Activated gamma-delta T cell treated with anti-CD3 and anti-CD28 coated beads, Interleukin-2, amount 50 U/mL, for 16 hours (primary cell): ENCODE measurements at regions not wholly inside any gene's neighbourhood (a gene's known extent, or its start where the extent isn't known, plus 50 kb on each side); places are given as distances from the start of the nearest gene placed in this dataset.
"Not testable (repeated sequence)": the region's sequence is repeated elsewhere in the genome, so short reads cannot be mapped to it uniquely, and the experiment has no call there.

Experiments
- DNase-seq: peaks from one replicate; pipeline ENCODE4 v3.0.0-alpha.2; 2020; ENCODE audit warnings: low read depth

DNA sequence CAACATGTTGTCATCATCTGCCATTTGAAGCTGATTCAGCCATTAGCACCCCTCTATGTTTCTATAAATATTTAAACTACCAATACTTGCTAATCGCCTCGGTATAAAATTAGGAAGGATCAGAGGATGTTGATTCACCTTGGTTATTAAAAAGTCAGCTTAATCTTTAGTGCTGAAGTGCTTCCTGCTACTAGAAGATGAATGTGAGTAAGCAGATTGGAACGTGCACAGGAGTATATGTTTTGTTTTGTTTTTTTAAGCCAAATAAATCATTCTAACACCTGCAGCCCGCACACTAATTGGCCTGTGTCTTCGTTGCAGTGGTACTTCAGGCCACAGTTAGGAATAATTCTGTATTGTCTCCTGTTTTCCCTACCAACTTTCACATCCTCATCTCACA lies 485.7 kb downstream of the AJAP1 start:
- no peak for DNase-seq

DNA sequence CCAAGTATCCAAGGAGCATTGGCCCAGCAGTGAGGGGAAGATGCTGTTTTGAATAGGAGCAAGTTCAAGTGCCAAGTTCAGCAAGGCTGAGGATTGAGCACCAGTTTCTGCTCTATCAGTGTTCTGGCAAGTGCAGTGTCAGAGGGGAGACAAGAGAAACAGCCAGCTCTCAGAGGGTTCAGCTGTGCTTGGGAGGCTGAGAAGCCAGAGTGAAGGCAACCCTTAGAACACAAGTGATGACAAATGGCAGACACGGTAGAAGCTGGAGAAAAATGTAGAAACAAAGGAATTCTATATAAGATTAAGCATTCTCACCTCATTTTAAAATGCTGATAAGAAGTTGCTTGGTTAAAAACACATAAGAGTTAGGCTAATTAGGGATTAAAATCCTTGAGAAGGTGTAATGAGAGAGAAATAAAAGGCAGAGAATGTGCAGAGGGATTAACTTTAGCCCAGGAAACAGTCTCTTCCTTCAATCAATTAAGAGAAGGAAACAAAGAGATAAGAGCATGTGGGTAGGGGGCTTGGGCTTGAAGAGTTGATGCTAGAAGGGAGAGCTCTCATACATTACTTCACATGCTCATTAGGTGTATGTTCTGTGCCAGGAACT lies 475.4 kb downstream of the AJAP1 start:
- no peak for DNase-seq

DNA sequence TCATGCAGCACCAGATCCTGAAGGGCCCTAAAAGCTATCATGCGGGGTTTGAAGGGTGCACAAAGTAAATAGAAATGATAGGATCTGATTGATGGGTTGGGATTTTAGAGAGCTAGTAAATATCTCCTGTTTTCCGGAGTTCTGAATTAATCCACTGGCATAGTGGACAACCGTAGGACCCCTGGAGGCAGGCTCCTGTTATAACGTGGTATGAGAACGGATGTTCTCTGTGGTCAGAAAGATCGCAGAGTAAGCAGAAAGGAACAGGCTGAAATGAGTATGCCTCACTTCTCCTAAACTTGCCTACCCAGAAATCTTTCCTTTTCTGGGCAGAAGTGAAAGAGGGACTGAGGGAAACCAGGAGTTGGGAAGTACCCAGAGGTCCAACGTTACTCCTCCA lies 470.8 kb downstream of the AJAP1 start:
- DNase-seq = no peak

DNA sequence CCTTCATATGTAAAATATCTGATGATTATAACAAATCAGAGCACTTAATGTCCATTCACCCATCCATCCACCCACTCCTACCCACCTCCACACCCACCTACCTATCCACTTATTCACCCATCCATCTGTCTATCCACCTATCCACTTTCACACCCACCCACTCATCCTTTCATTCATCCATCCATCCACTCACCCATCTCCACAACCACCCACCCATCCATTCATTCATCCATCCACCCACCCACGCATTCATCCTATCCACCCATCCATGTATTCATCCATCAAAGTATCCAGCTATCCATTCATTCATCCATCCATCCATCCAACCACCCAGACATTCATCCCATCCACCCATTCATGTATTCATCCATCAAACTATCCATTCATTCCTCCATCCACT lies 466.1 kb downstream of the AJAP1 start:
- DNase-seq = no peak

DNA sequence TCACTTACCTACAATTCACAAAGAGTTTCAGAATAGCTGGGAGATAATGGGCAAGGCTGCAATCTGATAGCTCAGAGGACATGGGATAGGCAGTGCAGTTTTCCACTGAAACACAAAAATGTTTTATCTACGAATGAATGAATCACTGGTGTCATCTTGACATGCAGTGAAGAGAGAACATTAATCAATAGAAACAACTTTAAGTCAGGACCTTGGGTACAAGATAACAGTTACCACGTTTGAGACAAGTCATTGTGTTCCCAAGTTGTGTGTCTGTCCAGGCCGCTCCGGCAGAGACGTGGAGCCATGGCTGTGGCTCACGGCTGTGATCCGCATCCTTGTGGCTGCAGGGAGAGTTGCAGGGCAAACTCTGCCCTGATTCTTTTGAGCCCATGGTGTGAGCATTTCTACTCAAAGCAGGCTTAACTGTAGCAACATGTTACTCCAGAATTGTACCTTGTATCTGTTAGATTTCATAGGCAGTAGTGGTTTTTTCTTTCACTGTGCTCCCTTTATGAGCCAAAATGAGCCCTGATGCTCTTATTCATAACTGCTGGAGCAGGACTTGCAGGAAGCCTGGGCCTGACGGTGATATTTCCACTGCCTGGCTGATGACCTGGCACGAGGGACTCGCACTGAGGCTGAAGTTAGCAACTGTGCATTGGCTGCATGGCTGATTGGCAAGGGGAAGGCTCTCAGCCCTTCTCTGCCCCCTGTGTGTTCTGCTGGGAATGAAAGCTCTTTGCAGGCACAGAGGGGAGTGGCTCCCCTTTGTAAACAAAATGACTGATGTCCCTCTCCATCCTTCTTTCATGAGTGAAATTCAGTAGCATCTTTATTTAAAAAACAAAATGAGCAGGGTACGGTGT lies 465.2 kb downstream of the AJAP1 start:
- DNase-seq = no peak

DNA sequence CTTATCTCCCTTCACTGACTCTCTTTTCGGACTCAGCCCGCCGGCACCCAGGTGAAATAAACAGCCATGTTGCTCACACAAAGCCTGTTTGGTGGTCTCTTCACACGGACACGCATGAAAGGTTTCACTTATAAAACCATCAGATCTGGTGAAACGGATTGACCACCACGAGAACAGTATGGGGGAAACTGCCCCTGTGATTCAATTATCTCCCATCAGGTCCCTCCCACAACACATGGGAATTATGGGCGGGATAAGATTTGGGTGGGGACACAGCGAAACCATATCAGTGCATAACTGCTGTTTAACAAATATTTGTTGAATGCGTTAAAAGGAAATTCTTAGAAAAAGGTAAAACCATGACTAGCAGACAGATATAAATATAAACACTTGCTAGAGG lies 464.4 kb downstream of the AJAP1 start:
- DNase-seq = not testable (repeated sequence)

DNA sequence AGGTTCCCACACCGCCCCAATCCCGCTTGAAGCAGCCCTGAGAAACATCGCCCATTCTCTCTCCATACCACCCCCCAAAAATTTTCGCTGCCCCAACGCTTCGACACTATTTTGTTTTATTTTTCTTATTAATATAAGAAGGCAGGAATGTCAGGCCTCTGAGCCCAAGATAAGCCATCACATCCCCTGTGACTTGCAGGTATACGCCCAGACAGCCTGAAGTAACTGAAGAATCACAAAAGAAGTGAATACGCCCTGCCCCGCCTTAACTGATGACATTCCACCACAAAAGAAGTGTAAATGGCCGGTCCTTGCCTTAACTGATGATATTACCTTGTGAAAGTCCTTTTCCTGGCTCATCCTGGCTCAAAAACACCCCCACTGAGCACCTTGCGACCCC lies 463.9 kb downstream of the AJAP1 start:
- not testable (repeated sequence) for DNase-seq

DNA sequence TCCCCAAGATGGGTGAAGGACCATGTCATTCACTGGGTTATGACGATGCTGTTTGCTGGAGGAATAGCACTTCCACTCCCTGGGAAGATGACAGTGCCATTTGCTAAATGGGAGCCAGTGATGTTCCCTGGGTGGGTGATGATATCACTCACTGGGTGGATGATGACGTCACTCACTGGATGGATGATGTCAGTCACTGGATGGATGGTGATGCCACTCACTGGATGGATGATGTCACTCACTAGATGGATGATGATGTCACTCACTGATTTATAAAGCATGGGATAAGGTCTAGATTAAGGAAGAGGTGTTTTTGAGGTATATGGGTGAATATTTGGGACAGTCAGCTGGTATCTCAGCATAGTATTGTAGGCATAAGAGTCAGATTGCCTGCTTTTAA lies 457.2 kb downstream of the AJAP1 start:
- DNase-seq = no peak

DNA sequence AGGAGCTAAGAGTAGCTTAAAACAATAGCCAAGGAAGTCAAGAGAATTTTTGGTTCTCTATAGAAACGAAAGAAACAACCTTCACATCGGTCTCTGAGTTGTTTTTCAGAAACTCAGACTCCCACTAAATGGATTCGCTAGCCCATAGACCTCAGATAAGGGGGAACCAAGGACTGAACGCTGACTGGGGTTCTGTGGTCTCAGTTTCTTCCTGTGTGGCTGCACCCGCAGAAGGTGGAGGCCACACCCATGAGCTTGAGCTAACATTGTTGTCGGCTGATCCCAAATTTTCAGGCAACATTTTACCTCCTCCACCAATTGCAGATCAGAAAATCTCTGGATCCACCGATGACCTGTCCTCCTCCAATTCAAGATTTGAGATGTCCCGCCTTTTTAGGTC lies 456.1 kb downstream of the AJAP1 start:
- DNase-seq = no peak

DNA sequence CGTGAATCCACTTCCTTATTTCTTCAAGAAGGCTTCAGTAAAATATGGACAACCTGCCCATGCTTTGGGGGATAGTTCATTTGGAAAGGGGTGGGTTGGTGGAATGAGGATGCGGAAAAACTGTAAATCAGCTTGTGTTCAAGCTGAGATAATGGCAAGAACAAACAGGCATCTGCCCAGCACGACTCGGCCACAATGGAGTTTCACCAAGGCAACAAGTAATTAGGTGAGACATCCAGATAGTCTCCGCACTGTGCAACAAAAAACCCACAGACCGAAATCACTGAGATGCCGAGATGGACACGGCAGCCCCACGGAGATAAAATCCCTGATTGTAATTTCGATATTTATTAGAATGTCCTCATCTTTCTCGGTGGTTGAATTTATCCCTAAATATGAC lies 455.2 kb downstream of the AJAP1 start:
- DNase-seq = no peak

DNA sequence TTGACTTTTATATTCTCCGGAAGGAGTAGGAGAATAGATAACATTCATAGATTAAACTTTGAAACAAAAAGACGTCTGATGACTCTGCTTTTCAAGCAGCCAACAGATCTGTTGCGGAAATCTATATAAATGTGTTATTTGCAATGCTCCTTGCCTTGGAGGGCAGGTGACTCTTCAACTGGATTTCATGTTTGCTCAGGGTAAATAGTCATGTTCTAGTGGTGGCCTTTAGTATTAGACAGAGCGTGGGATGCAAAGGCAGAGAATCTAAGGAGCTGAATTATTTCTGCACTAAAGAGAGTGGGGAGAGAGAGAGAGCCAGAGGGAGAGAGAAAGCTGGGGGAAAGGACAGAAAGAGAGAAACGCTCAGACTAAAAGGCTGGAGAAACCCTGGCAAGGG lies 454.3 kb downstream of the AJAP1 start:
- no peak for DNase-seq

DNA sequence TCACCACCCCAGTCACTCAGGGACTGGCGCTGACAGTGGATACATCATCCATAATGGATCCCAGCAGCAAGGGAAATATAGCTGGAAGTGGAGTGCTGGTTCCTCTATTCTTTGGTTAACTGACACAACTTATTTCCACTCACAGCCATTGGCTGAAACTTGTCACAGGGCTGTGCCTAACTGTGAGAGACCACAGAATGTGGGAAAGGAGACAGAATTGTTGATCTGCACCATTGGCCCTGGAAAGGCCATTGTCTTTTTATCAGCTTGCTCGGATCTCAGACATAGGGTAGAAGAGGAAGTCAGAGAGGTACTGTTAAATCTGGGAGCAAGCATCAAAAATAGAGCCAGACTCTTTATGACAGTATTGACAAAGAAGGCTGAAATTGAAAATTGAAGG lies 451.3 kb downstream of the AJAP1 start:
- DNase-seq = no peak

DNA sequence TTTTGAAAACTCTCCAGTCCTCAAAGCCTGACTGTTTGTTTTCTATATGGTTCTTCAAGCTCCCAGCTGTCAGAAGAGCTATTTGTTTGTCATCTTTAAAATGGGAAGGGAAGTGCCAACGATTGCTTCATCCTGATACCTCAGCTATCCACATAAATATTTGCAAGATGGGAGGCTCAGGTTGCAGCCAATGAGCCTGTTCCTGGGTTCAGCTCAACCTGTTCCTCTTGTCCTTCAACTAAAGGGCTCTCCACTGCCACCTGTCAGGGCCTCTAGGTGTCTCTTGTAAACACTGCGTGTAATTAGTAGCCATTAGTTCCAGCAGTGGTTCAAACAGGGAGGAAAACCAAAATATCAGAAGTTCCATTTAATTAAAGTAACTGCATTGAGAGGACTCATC lies 445.1 kb downstream of the AJAP1 start:
- DNase-seq = no peak

DNA sequence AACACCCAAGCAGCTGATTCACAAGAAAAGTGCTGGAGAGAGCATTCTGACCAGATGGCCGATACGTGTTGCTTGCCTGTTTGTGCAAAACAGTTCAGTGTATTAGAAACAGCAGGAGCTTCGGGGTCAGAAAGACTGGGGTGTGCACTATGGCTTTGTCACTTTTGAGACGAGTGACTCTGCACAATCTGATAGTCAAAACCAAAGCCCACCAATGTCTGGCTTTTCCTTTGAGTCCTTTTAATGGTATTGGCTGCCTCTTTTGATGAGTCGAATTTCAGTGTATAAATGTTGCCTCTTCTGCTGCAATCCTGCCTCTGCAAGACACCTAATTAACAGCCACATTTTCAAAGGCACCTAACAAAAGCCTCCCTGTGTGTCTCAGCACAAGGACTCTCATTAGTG lies 444.6 kb downstream of the AJAP1 start:
- no peak for DNase-seq

DNA sequence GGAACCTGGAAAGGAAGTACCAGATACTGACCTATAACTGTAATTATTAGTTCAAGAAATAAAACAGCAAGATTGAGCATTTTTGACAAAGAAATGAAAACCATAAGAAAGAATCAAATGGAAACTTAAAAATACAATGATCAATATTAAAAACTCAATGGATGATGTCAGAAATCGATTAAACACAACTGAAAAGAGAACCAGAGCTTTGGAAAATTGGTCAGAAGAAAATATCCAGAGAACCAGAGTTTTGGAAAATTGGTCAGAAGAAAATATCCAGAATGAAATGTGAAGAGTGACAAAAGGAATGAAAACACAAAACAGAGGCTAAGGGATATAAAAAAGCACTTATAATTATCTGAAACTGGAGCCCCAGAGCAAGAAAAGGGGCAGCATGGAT lies 438.6 kb downstream of the AJAP1 start:
- no peak for DNase-seq

DNA sequence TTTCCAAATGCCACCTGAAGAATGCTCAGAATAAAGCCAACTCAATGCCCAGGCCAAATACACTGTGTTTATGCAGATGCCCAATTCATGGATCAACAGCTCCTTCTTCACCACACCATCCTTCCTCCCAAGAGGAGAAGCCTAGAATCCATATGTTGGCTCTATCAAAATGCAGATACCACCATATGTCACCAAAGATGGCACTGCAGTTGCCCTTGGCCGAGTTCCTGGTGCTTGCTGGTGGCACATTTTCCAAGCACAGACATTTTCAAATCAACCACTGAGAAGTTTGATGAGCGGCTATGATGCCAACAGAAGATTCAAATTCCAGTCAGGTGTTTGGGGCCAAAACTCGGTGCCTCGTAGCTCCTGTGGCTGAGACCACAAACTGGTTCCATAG lies 430.3 kb downstream of the AJAP1 start:
- no peak for DNase-seq

DNA sequence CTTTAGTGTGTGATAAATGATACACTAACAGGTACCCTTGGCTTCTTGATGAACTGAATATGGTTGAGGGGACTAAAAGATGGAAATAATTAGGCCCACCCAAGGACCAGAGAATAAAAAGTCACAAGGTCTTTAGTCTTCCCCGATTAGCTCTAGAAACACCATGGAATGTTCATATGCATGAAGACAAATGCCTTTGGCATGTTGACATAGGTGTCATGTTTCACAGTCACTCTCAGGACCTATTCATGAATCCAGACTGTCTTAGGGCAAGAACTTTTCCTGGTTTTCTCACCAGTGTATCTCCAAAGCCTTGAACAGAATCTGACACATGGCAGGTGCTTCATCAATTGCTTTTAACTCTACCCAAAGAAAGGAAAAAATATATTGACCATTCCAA lies 412.8 kb downstream of the AJAP1 start:
- DNase-seq = no peak

DNA sequence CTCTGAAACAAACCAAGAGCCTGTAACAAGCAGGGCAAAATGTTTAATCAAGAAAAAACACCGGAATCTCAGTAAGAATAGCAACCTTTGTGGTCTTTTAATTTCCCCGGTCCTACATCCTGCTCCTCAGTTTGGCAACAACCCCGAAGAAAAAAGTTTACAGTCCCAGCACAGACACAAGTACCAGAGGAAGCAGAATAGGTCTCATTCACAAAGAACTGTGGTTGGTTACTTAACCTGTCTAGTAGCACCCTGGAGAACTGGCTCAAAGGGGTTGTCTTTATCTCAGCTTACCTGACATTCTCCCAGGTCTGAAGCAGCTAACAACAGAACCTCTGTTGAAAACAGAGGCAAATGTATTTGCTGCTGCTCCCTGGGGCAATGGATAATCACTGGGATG lies 399.3 kb downstream of the AJAP1 start:
- DNase-seq = no peak

DNA sequence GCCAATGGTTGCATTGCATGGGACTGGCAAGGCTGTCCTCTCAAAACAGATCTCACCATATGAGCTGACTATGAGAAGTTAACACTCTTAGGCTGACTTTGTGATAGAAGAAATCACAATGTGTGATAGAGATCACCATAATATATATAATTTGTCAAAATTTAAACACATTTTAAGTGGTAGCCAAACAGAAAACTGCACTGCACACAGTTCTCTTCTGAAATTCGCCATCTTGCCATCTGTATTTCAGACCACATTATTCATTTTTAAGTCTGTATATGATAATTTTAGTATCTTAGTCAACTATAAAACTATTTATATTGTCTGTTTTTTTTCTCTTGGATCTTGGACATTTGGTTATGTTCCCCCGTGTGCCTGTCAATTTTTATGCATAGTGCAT lies 374.7 kb downstream of the AJAP1 start:
- DNase-seq = no peak

DNA sequence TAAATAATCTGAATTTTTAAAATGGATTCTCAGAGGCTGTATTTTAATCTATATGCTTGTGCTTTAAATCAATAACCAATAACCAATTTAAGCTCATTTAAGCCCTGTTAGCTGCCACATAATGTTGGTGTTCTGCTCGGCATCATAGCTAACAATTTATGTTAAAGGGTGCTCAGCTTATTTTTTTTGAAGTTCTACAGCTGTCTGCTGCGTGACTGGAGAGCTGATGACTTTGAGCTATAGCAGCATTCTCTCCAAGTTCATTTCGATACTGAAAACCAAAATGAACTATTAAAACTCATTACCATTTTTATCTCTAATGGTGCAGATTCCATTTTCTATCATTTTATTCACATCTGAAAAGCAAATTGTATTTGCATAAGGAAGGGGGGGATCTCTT lies 357.8 kb downstream of the AJAP1 start:
- no peak for DNase-seq

DNA sequence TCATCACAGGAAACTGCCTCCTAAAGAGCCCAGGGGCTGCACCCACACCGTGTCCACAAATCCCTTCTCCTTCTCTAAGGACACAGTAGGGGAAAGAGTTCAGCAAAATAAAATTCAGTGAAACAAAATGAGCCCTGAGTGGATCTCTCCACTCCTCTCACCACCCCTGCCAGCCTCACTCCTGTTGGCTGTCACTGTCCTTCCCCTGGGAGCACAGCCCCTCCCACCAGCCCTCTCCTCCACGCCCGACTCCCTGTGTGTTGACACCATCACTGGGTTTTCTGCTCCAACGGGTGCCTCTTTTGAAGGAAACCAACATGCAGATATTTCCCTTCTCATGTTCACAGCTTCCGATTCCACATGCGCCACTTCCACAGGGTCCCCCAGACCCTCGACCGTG lies 356.2 kb downstream of the AJAP1 start:
- DNase-seq = no peak

DNA sequence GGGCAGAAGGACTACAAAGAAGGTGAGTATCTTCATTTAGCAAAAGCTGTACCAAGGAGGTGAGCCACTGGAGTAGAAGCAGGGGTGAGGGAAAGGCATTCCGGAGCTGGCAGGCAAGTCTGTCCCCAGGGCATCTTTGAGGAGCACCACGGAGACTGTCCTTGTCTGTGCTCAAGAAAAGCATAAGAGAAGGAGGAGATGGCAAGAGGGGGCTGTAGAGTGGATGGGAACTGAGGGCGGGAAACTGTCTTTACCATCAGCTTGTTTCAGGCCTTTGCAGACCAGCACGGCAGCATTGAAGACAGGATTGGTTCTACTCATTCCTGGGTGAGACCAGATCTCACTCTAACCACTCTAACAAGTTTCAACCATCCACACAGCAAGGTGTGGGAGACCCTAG lies 355.8 kb downstream of the AJAP1 start:
- no peak for DNase-seq

DNA sequence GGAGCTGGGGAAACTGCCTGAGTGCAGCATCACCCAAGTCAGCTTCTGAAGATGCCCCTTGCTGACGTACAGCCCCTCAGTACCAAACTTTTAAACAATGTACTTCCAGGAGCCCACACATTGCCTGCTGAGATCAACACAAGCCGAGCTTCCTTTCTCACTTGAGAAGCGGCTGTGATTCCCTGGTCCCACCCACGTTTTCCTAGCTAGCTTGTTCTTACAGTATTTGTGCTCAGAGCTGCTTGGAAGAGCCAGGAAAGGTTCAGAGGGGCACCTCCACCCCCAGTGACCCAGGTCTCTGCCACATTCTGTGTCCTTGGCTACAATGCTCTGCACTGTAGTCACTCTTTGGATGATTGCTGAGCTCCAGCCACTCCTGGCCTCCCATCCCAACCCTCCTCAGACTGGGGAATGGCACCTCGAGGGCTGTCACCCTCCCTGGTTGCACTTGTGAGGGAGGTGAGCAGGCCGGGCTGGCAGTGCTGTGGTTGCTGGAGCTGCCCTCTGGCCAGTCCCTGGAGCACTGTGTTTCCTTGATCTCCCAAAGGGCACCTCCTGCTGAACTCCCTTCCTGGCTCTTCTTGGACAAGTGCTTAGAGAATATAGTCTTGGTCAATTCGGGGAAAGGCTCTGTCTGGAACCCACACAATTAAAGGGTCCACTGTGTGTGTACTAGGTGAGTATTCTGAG lies 355.1 kb downstream of the AJAP1 start:
- no peak for DNase-seq
